ENCODE measurements at regions not wholly inside any gene's neighbourhood (a gene's known extent, or its start where the extent isn't known, plus 50 kb on each side); places are given as distances from the start of the nearest gene placed in this dataset.

GRCh38 chr9:135252980-135253304 is 165.5 kb downstream of the OLFM1 start:
- DNase-seq (ENCODE audit: low read depth, low spot score) = no peak

- no peak for DNase-seq (ENCODE audit: low read depth, low spot score)
These were observed 166.0 kb downstream of the OLFM1 start for GRCh38 chr9:135253305-135254004.

GRCh38 chr9:135254176-135255032 is 166.9 kb downstream of the OLFM1 start:
- no peak for DNase-seq (ENCODE audit: low read depth, low spot score)

DNA sequence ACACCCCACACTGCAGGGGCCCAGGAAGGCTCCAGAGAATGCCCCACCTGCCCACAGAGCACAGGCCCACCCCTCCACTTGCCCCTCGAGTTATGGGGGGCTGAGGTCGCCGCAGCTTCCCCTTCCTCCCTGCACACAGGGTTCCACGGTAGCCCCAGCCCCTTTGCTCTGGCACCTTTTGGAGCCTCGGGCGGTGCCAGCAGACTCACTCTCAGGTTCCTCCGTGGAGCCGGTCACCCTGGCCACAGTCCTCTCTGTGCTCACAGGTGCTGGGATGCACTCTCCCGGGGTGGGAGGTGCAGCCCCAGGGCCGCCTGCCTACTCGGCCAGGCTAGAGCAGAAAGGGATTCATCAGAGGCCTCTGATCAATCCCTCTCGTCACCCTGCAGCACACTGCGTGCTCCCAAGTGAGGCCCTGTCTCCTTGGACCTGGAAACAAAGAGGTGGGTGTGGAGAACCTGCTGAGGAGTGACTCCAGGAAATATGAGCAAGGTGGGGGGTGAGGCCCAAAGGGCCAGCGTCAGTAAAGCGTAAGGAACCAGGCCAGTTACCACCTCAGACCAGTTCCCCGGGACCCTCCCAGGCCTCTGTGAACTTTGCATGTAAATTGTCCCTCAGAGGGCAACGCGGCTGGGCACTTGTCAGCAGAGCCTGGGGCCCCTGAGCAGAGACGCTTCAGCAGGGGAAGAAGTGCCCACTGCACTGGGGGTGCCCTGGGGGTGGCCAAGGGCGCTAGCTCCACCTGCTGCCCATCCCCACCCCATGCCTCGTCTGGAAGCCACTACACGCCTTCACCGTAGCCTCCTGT is 167.8 kb downstream of the OLFM1 start:
- no peak for DNase-seq (ENCODE audit: low read depth, low spot score)

- DNase-seq (ENCODE audit: low read depth, low spot score) = no peak
These were observed 168.5 kb downstream of the OLFM1 start for GRCh38 chr9:135255841-135256580.

DNA sequence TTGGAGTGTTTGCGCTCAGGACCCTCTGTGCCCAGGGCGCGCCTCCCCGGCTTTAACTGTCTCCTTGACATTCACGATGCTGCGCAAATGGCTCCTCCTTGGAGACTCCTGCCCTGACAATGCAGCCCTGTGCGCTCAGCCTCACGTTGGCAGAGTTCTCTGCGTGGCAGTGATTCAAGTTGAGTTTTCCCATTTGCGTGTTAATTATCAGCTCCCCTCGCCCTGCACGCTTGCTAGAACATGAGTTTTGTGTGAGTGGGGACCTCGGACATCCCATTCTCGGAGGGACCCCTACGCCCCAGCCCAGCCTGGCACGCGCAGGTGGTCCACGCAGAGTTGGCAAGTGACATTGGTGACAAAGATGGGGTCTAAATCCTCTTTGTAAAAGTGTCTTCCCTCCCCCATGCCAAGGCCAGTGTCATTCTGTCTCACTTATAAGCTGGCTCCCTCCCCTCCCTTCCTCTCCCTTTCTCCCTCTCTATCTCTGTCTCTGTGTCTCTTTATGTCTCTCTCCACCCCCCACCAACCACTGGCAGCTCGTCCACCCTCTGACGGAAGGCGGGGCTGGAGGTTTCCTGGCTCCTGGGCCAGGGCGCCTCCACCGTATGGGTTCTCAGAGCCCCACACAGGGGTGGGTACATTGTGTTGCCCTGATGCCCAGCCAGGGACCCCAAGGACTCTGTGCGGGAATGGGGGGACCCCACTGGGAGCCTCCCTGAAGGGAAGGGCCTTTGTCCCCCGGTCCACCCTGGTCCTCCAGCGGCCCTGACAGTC is 169.3 kb downstream of the OLFM1 start:
- DNase-seq (ENCODE audit: low read depth, low spot score) = no peak

GRCh38 chr9:135258461-135258860 is 171.0 kb downstream of the OLFM1 start:
- no peak for DNase-seq (ENCODE audit: low read depth, low spot score)

- DNase-seq (ENCODE audit: low read depth, low spot score) = no peak
These were observed 171.8 kb downstream of the OLFM1 start for GRCh38 chr9:135259273-135259672.

DNA sequence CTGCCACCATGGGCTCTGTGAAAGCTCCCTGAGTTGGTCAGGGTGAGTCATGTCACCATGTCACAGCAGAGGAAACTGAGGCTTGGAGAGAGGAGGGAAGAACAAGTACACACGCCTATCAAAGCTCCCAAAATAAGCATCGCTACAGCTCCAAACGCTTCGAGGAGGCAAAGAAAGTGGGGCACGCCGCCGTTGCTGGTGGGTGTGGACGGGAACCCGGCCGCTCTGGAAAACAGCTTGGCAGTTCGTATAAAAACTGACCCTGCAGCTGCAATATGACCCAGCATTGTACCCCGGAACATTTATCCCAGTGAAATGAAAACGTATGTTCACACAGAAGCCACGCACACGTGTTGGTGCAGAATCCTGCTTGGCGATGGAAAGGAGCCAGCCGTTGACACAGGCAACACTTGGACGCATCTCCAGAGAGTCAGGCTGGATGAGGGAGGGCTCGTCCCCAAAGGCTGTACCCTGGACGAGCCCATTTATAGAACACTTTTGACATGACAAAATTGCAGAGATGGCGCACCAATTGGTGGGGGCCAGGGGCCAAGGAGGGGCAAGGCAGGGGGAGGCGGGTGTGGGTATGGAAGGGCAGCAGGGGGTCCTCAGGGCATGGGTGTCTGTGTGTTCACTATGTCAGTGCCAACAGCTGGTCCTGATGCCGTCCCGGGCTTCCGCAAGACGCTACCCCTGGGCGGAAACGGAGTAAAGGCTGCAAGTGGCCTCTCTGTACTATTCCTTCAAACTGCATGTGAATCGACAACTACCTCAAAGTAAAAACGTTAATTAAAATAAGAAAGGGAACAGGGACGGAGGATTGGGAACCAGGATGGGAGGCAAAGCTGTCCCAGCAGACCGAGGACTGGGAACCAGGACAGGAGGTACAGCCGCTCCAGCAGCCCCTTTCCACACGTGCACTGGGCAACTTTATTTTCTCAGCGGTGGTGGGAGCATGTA is 173.0 kb downstream of the OLFM1 start:
- no peak for DNase-seq (ENCODE audit: low read depth, low spot score)

DNA sequence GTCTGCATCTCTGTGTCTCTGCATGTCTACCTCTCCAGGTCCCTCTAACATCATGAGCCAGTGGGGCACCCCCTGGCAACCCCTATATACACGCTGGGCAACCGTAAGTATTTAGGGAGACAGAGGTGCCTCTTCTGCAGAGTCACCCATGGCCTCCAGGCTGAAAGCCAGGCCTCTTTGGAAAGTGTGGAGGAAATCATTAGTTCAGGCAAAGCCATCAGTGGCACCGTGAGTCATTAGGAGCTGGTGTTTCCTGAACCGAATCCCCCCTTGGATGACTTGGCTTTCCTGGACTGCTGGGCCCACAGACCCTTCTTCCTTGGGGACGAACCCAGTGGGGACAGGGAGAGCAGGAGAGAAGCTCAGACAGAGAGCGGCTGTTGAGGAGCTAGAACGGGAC is 174.8 kb downstream of the OLFM1 start:
- DNase-seq (ENCODE audit: low read depth, low spot score) = no peak

- no peak for DNase-seq (ENCODE audit: low read depth, low spot score)
These were observed 176.0 kb downstream of the OLFM1 start for GRCh38 chr9:135263511-135263910.

GRCh38 chr9:135265931-135266330 is 178.5 kb downstream of the OLFM1 start:
- no peak for DNase-seq (ENCODE audit: low read depth, low spot score)

GRCh38 chr9:135267191-135267809 is 179.8 kb downstream of the OLFM1 start:
- no peak for DNase-seq (ENCODE audit: low read depth, low spot score)

DNA sequence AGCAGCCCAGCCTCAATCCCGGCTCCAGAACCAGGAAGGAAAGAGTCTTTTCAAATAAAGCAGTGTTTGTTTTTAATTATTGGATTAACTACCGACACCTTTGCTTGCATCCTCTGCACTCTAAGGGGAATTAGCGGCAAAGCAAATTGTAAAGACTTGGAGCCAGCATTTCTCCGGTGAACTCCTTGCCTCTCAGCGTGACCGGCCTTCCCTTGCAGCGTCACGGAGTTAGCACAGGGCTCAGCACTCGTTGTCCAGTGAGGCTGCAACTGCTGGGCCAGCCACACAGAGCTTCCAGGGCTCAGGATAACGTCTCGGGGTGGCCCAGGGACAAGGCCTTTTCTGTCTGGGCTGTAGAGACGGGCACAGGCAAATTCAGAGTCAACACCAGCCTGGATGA is 180.6 kb downstream of the OLFM1 start:
- no peak for DNase-seq (ENCODE audit: low read depth, low spot score)

DNA sequence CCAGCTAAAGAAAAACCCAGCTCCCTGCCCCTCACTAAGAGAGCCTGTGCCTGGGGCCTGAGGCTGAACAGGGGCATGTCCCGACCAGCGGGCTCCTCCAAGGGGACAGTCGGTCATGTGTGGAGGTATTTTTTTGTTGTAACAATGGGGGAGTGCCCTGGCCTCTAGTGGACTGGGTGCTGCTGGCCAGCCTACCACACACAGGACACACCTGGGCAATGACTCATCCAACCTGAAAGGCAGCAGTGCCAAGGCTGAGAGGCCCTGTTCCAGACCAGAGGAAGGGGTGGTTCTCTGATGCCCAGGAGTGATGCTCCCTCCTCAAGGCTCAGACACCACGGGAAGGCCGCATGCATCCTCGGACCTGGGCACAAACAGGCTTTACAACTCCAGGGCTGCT is 181.5 kb downstream of the OLFM1 start:
- no peak for DNase-seq (ENCODE audit: low read depth, low spot score)

- no peak for DNase-seq (ENCODE audit: low read depth, low spot score)
These were observed 182.7 kb downstream of the OLFM1 start for GRCh38 chr9:135269912-135270830.

DNA sequence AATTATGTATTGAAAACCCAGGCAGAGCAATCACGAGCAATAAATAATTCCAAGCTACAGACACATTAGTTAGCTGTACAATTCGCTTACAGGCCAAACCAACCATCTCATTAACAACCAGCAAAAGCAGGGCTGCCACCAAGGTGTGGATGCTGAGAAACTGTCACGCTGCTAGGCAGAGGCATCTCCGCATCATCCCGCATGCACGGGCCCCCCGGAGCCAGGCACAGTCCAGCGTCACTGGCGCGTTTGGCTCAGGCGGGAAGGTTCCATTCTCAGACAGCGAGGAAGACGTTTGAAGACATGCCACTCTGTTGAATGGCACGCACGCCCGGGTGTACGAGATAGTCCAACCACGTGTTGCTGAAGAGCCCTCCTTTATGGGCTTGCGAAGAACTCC is 184.0 kb downstream of the OLFM1 start:
- DNase-seq (ENCODE audit: low read depth, low spot score) = no peak

DNA sequence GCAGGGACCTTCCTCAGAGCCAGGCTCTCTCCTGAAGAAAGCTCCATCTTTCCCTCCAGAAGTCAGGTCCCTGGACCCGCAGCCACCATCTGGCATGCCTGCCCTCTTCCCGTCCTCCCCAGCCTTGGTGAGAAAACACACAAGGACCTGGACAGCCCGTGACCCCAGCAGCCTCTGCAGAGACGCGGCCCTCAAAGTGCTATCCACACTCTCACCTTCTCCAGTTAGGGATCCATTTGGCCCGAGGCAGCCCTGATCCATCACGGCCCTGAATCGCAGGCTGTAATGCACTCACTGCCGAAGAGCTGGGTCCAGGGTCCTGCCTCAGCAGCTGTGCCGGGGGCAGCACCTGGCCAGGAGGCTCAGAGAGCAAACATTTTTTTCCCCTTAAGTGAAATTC is 185.1 kb downstream of the OLFM1 start:
- DNase-seq (ENCODE audit: low read depth, low spot score) = no peak
